PFSK-1 (cell line): ENCODE measurements at regions not wholly inside any gene's neighbourhood (a gene's known extent, or its start where the extent isn't known, plus 50 kb on each side); places are given as distances from the start of the nearest gene placed in this dataset.

Experiments
- REST ChIP-seq, 2 experiments: IDR thresholded peaks; 2 replicates each; pipeline versions ENCODE4 v1.6.1 to v1.8.0; 2011 to 2012; ENCODE audit warnings: low read depth in 2 of 2, low read length in 2 of 2, control low read depth in 1 of 2, inconsistent platforms in 1 of 2, mild to moderate bottlenecking in 1 of 2, moderate library complexity in 1 of 2; ENCODE audit not compliant: insufficient read depth in 1 of 2
- TAF1 ChIP-seq: IDR thresholded peaks from 2 replicates; pipeline ENCODE4 v1.6.1; 2012; ENCODE audit warnings: low read length, control low read depth, borderline replicate concordance; ENCODE audit not compliant: insufficient read depth

DNA sequence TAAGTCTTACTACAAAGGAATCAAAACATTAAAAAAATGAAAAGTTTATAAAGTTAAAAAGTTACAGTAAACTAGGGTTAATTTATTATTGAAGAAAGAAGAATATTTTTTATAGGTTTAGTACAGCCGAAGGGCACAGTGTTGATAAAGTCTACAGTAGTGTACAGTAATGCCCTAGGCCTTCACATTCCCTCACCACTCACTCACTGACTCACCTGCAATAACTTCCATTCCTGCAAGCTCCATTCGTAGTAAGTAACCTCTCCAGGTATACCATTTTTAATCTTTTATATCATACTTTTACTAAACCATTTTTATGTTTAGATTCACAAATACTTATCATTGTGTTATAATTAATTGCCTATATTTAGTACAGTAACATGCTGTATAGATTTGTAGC is 307.5 kb upstream of the FAM241A start:
- TF ChIP-seq TAF1 (no peak), REST (IDR thresholded peaks at IDR 0.05; ENCODE audit: insufficient read depth in 1 of 2, low read depth in 2 of 2, low read length in 2 of 2) (no peak)
